Spleen (tissue), 11 donors: ENCODE measurements at regions not wholly inside any gene's neighbourhood (a gene's known extent, or its start where the extent isn't known, plus 50 kb on each side); places are given as distances from the start of the nearest gene placed in this dataset.

Source experiments
- DNase-seq: peaks from one replicate; pipeline ENCODE4 v3.0.0-alpha.2; 2020
- H3K27ac ChIP-seq, 8 donors: fragments of 200-600 bp; sonication (generic) in 7 of 8; 1 replicate in 4 of 8; 2 replicates in 4 of 8; pipeline versions ENCODE4 v1.5.0 to v1.8.0; 2016 to 2021; ENCODE audit warnings: inconsistent platforms in 4 of 8, mild to moderate bottlenecking in 4 of 8, moderate library complexity in 1 of 8
- H3K27me3 ChIP-seq, 7 donors: fragments of 200-600 bp; sonication (generic) in 6 of 7; replicated peaks in 1 of 7; 1 replicate in 4 of 7; 2 replicates in 3 of 7; pipeline versions ENCODE4 v1.5.0 to v1.8.0; 2016 to 2021; ENCODE audit warnings: inconsistent platforms in 3 of 7, mild to moderate bottlenecking in 1 of 7
- H3K36me3 ChIP-seq, 6 donors: fragments of 200-600 bp; sonication (generic) in 5 of 6; 1 replicate in 4 of 6; 2 replicates in 2 of 6; pipeline versions ENCODE4 v1.5.0 to v1.8.0; 2016 to 2021; ENCODE audit warnings: inconsistent platforms in 2 of 6
- H3K4me1 ChIP-seq, 6 donors: fragments of 200-600 bp; sonication (generic) in 5 of 6; 1 replicate in 3 of 6; 2 replicates in 3 of 6; pipeline versions ENCODE4 v1.5.0 to v1.8.0; 2016 to 2021; ENCODE audit warnings: inconsistent platforms in 3 of 6
- H3K4me3 ChIP-seq, 8 donors: fragments of 200-600 bp; sonication (generic) in 7 of 8; 1 replicate in 4 of 8; 2 replicates in 4 of 8; pipeline versions ENCODE4 v1.5.0 to v1.8.0; 2016 to 2021; ENCODE audit warnings: inconsistent platforms in 4 of 8, mild to moderate bottlenecking in 4 of 8, moderate library complexity in 2 of 8
- H3K9me3 ChIP-seq, 8 donors: fragments of 200-600 bp; sonication (generic) in 7 of 8; 1 replicate in 4 of 8; 2 replicates in 4 of 8; pipeline versions ENCODE4 v1.5.0 to v1.8.0; 2016 to 2021; ENCODE audit warnings: inconsistent platforms in 4 of 8
- CTCF ChIP-seq, 11 experiments: fragments of 200-600 bp in 7 of 11; fragments of 450-650 bp in 4 of 11; sonication (generic) in 4 of 11; IDR thresholded peaks in 8 of 11; conservative IDR thresholded peaks in 3 of 11; 1 replicate in 7 of 11; 2 replicates in 4 of 11; pipeline versions ENCODE4 v1.4.0 to v1.8.0; 2016 to 2021; ENCODE audit warnings: antibody characterized with exemption in 11 of 11, inconsistent platforms in 4 of 11, mild to moderate bottlenecking in 1 of 11
- POLR2A ChIP-seq, 3 donors: fragments of 450-650 bp; IDR thresholded peaks; one replicate each; pipeline ENCODE4 v1.5.1; 2017; ENCODE audit warnings: antibody characterized with exemption in 3 of 3, mild to moderate bottlenecking in 1 of 3
- POLR2AphosphoS5 ChIP-seq, 3 donors: sonication (generic); formaldehyde crosslinking; IDR thresholded peaks; one replicate each; pipeline ENCODE4 v1.5.1; 2017; ENCODE audit warnings: antibody characterized with exemption in 3 of 3
- WGBS, 5 donors: extraction: QIAGEN DNeasy Blood & Tissue Kit in 3 of 5; methylation state at CpG; one replicate each; pipeline versions ENCODE4 v1.1.5 to v1.1.7; 2013 to 2018; 5-methylcytosine and 5-hydroxymethylcytosine counted together
- intact Hi-C: fragments of 100-400 bp; cut with DNase I; formaldehyde crosslinking; loops from one replicate; pipeline ENCODE4 v1.15.0; 2023; ENCODE audit warnings: low total_unique reads
- donor health status: healthy with polysubstance abuse.
- donor health status: DM: no; HTN: no; CAD: no; lungs with moderate emphysema.
- donor health status: DM: no; HTN: no; CAD: no.
- donor health status: Bipolar disorder and iron deficiency.
- donor health status: healthy.
- donor health status: DM: no; HTN: no; CAD: no.
- donor health status: DM: yes; HTN: yes; CAD: no.

DNA sequence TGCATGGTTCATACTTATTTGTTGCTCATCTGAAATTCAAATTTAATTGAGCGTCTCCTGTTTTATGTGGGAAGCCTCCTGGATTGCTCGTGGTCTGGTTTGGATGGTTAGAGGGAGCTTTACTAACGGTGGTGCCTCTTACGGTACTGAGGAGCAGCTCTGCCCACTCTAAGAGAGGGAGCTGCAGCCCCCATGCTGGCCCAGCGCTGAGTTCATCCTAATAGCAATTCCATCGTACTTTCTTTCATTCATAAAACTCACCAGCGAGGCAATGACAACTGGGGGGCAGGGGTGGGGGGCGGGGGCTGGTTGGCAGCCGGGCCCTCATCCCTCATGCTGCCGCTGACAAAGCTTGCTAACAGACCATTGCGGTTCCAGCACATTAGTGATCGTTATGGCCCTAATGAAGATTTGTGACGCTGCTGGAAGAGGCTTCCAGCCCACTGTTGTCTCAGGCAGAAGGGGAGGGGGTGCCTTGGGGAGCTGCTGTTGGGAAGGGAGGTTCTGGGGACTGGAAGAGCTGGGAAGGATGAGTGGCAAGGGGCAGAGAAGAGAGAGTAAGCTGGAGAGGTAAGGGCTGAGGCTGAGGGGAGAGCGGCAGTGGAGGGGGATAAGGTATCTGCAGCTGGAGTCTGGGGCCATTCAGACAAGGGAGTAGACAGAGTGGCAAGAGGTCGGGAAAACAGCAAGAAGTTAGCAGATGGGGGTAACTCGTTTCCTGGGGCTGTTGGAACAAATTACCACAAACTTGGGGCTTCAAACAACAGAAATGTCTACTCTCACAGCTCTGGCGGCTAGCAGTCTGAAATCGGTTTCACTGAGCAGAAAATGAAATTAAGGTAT is 238.1 kb downstream of the LPIN1 start:
- TF ChIP-seq CTCF (IDR thresholded peaks at IDR 0.05 in 8 of 11, conservative IDR thresholded peaks at IDR 0.05 in 3 of 11), result no peak
- no peak for TF ChIP-seq POLR2A (IDR thresholded peaks at IDR 0.05)
- no peak for TF ChIP-seq POLR2AphosphoS5 (IDR thresholded peaks at IDR 0.05)
- 81 to 85% (median 81%) methylated on average over 18 of the region's 18 CpGs for WGBS, 5 donors
- Histone ChIP-seq H3K9me3 (peaks cover 0 to 11% (median 4%) of the 10 kb centered on the region in 8 donors), H3K27me3 (no peaks in the 10 kb centered on the region), H3K4me3 (no peak overlapping the region), H3K4me1 (no peaks in the 10 kb centered on the region), H3K36me3 (no peaks in the 10 kb centered on the region), H3K27ac (no peak overlapping the region)
- intact Hi-C loops, result no loop called here
- no peak for DNase-seq

- TF ChIP-seq POLR2AphosphoS5 (IDR thresholded peaks at IDR 0.05) (no peak), CTCF (IDR thresholded peaks at IDR 0.05 in 8 of 11, conservative IDR thresholded peaks at IDR 0.05 in 3 of 11) (no peak), POLR2A (IDR thresholded peaks at IDR 0.05) (no peak)
- peaks cover 0 to 11% (median 4%) of the 10 kb centered on the region in 8 donors for H3K9me3 ChIP-seq
- H3K27me3 ChIP-seq, result no peaks in the 10 kb centered on the region
- no peak overlapping the region for H3K4me3 ChIP-seq
- no peaks in the 10 kb centered on the region for H3K36me3 ChIP-seq
- H3K4me1 ChIP-seq, result no peaks in the 10 kb centered on the region
- intact Hi-C loops, result no loop called here
- no peak overlapping the region for H3K27ac ChIP-seq
- DNase-seq, result no peak
- WGBS, 5 donors, result 84 to 95% (median 88%) methylated on average over 4 of the region's 4 CpGs
Measured at GRCh38 chr2:11985817-11986566, 239.6 kb downstream of the LPIN1 start.

- no peak for DNase-seq
- no peaks in the 10 kb centered on the region for H3K4me1 ChIP-seq
- H3K4me3 ChIP-seq, result no peak overlapping the region
- H3K27me3 ChIP-seq, result no peaks in the 10 kb centered on the region
- TF ChIP-seq POLR2AphosphoS5 (IDR thresholded peaks at IDR 0.05) (no peak), CTCF (IDR thresholded peaks at IDR 0.05 in 8 of 11, conservative IDR thresholded peaks at IDR 0.05 in 3 of 11) (no peak), POLR2A (IDR thresholded peaks at IDR 0.05) (no peak)
- no peak overlapping the region for H3K27ac ChIP-seq
- H3K9me3 ChIP-seq, result peaks cover 0 to 6% (median 1%) of the 10 kb centered on the region in 8 donors
- 85 to 99% (median 89%) methylated on average over 3 of the region's 3 CpGs for WGBS, 5 donors
- intact Hi-C loops, result no loop called here
- H3K36me3 ChIP-seq, result no peaks in the 10 kb centered on the region
Measured at GRCh38 chr2:11987151-11987550, 240.7 kb downstream of the LPIN1 start.
